ENCODE measurements at regions not wholly inside any gene's neighbourhood (a gene's known extent, or its start where the extent isn't known, plus 50 kb on each side); places are given as distances from the start of the nearest gene placed in this dataset.

GRCh38 chr5:135641734-135642487, 63.1 kb upstream of the CXCL14 start:
- DNase-seq: no peak
- H3K79me2 ChIP-seq (ENCODE audit: insufficient read depth): no peaks in the 10 kb centered on the region
- no peaks in the 10 kb centered on the region for H3K9me2 ChIP-seq
- H3K9me3 ChIP-seq: no peaks in the 10 kb centered on the region
- no peaks in the 10 kb centered on the region; the same call in 1 of the 2 replicates for H3K27me3 ChIP-seq (ENCODE audit: insufficient read depth)
- 14% methylated on average over 3 of the region's 3 CpGs for WGBS (ENCODE audit: low lambda C conversion rate)
- no peak overlapping the region for H3K4me2 ChIP-seq
- POLR2A ChIA-PET: no interaction called here
- H3K27ac ChIP-seq (ENCODE audit: low read depth in 2 of 2, low read length in 1 of 2): no peak overlapping the region
- no peak for TF ChIP-seq MXI1 (IDR thresholded peaks at IDR 0.05; ENCODE audit: low read depth, low read length)
- no peak for TF ChIP-seq PBX3 (IDR thresholded peaks at IDR 0.05)
- 0 out of 2 replicates have a peak, but pooled peaks have one; percentile 24 for TF ChIP-seq GATA2 (CRISPR knock-in tag; IDR thresholded peaks at IDR 0.05)
- TF ChIP-seq RAD21 (IDR thresholded peaks at IDR 0.05; ENCODE audit: low read length): no peak
- CTCF ChIA-PET: interaction anchor here (0.7 to 1.3 kb wide), 3 partner anchors 11 to 188 kb away, joined by 3 read pairs; no protein-coding TSS in a partner anchor
- no peak overlapping the region for H3K4me3 ChIP-seq (ENCODE audit: low read depth in 2 of 2, low read length in 1 of 2)
- H3F3A ChIP-seq (replicated peaks; ENCODE audit: insufficient read depth): no peaks in the 10 kb centered on the region
- H3K9ac ChIP-seq: no peak overlapping the region
- H2AFZ ChIP-seq (ENCODE audit: low read depth): no peak overlapping the region
- H3K36me3 ChIP-seq (replicated peaks in 1 of 2; ENCODE audit: control insufficient read depth in 1 of 2, insufficient read depth in 2 of 2, low read length in 1 of 2): no peaks in the 10 kb centered on the region
- peaks cover 0 to 19% of the 10 kb centered on the region in 2 experiments; a peak in 1 of 4 replicates for H3K4me1 ChIP-seq (ENCODE audit: control insufficient read depth in 1 of 2, insufficient read depth in 2 of 2, low read depth in 1 of 2, low read length in 1 of 2)
- H4K20me1 ChIP-seq (ENCODE audit: insufficient read depth): no peaks in the 10 kb centered on the region

GRCh38 chr5:135641319-135641718, 62.5 kb upstream of the CXCL14 start:
- Histone ChIP-seq H3F3A (replicated peaks; ENCODE audit: insufficient read depth) (no peaks in the 10 kb centered on the region), H3K79me2 (ENCODE audit: insufficient read depth) (no peaks in the 10 kb centered on the region), H3K9me3 (no peaks in the 10 kb centered on the region), H3K9me2 (no peaks in the 10 kb centered on the region), H3K9ac (no peak overlapping the region), H3K27me3 (ENCODE audit: insufficient read depth) (peaks cover 5% of the 10 kb centered on the region; the same call in 1 of the 2 replicates), H3K4me3 (ENCODE audit: low read depth in 2 of 2, low read length in 1 of 2) (no peak overlapping the region), H3K27ac (ENCODE audit: low read depth in 2 of 2, low read length in 1 of 2) (no peak overlapping the region), H2AFZ (ENCODE audit: low read depth) (no peak overlapping the region), H4K20me1 (ENCODE audit: insufficient read depth) (no peaks in the 10 kb centered on the region), H3K4me2 (no peak overlapping the region), H3K36me3 (replicated peaks in 1 of 2; ENCODE audit: control insufficient read depth in 1 of 2, insufficient read depth in 2 of 2, low read length in 1 of 2) (no peaks in the 10 kb centered on the region), H3K4me1 (ENCODE audit: control insufficient read depth in 1 of 2, insufficient read depth in 2 of 2, low read depth in 1 of 2, low read length in 1 of 2) (peaks cover 0 to 21% of the 10 kb centered on the region in 2 experiments; a peak in 1 of 4 replicates)
- CTCF ChIA-PET: no interaction called here
- POLR2A ChIA-PET: no interaction called here
- TF ChIP-seq TCF12 (IDR thresholded peaks at IDR 0.05) (no peak), CHD2 (IDR thresholded peaks at IDR 0.05; ENCODE audit: low read length, partially characterized antibody) (no peak), SMC3 (IDR thresholded peaks at IDR 0.05; ENCODE audit: low read depth, low read length) (no peak), SIN3A (IDR thresholded peaks at IDR 0.05; ENCODE audit: borderline replicate concordance, low read depth, low read length) (no peak), PBX3 (IDR thresholded peaks at IDR 0.05) (no peak), POLR2AphosphoS5 (IDR thresholded peaks at IDR 0.05; ENCODE audit: low read depth, low read length) (no peak), GABPA (IDR thresholded peaks at IDR 0.05; ENCODE audit: low read depth) (no peak), TEAD4 (IDR thresholded peaks at IDR 0.05; ENCODE audit: borderline replicate concordance, insufficient read depth) (no peak), USF2 (IDR thresholded peaks at IDR 0.05; ENCODE audit: borderline replicate concordance, low read depth, low read length) (no peak), FOXM1 (IDR thresholded peaks at IDR 0.05; ENCODE audit: low read depth) (no peak), RAD21 (IDR thresholded peaks at IDR 0.05; ENCODE audit: low read length) (no peak), GATA2 (CRISPR knock-in tag; IDR thresholded peaks at IDR 0.05) (no peak), USF1 (IDR thresholded peaks at IDR 0.05; ENCODE audit: borderline replicate concordance, low read depth) (no peak), ELF1 (IDR thresholded peaks at IDR 0.05) (no peak), EZH2phosphoT487 (IDR thresholded peaks at IDR 0.05; ENCODE audit: borderline replicate concordance, low read depth) (no peak), NFIC (IDR thresholded peaks at IDR 0.05; ENCODE audit: borderline replicate concordance) (no peak)
- WGBS (ENCODE audit: low lambda C conversion rate): 7% methylated on average over 1 of the region's 1 CpG
- DNase-seq: no peak
